IMR-90 (cell line): ENCODE measurements at regions not wholly inside any gene's neighbourhood (a gene's known extent, or its start where the extent isn't known, plus 50 kb on each side); places are given as distances from the start of the nearest gene placed in this dataset.

Experiments
- ATAC-seq: fragments of 200-7000 bp; cut with Tn5 transposase; 2 replicates; pipeline ENCODE4 v1.9.1; 2020; ENCODE audit warnings: low read depth, mild to moderate bottlenecking, moderate library complexity
- BruUV-seq: library from RNA; stranded (reverse); fragments of 400-500 nt; replicated peaks from 2 replicates; lab custom pipeline; 2021; lab: Mats Ljungman, UMichigan
- CTCF ChIA-PET: fragments of 300-600 bp; formaldehyde crosslinking; extraction: SDS; loops from one replicate; lab custom pipeline; 2021; ENCODE audit warnings: antibody characterized with exemption; lab: Yijun Ruan, JAX
- POLR2A ChIA-PET: fragments of 300-600 bp; sonication (Branson Sonifier 250); formaldehyde crosslinking; loops from one replicate; lab custom pipeline; 2022; ENCODE audit warnings: antibody characterized with exemption; ENCODE audit not compliant: unreplicated experiment; lab: Charles Lee
- DNase-seq: peaks from one replicate; pipeline ENCODE4 v3.0.0; 2013
- H2AFZ ChIP-seq: replicated peaks from 2 replicates; pipeline ENCODE3; 2013; ENCODE audit warnings: low read length, mild to moderate bottlenecking; ENCODE audit not compliant: poor library complexity
- H2AK5ac ChIP-seq: 2 replicates; pipeline ENCODE4 v1.6.1; 2013; ENCODE audit warnings: low read depth, low read length, inconsistent platforms
- H2AK9ac ChIP-seq: replicated peaks from 2 replicates; pipeline ENCODE3; 2013; ENCODE audit warnings: mild to moderate bottlenecking, low read depth, low read length, moderate library complexity; ENCODE audit not compliant: poor library complexity
- H2BK120ac ChIP-seq: 2 replicates; pipeline ENCODE4 v1.6.1; 2013; ENCODE audit warnings: low read depth, low read length, inconsistent platforms
- H2BK15ac ChIP-seq: 3 replicates; pipeline ENCODE4 v1.6.1; 2013; ENCODE audit warnings: low read depth, low read length, inconsistent platforms
- H2BK20ac ChIP-seq: 2 replicates; pipeline ENCODE4 v1.6.1; 2013; ENCODE audit warnings: low read depth, mild to moderate bottlenecking, inconsistent platforms, low read length, moderate library complexity
- H2BK5ac ChIP-seq: 2 replicates; pipeline ENCODE4 v1.6.1; 2013; ENCODE audit warnings: mild to moderate bottlenecking, low read depth, low read length, inconsistent platforms; ENCODE audit not compliant: poor library complexity, severe bottlenecking
- H3K14ac ChIP-seq: replicated peaks from 2 replicates; pipeline ENCODE4 v1.6.1; 2013; ENCODE audit warnings: low read depth, low read length, inconsistent platforms
- H3K18ac ChIP-seq: 2 replicates; pipeline ENCODE4 v1.6.1; 2013; ENCODE audit warnings: low read depth, low read length, control low read depth
- H3K23ac ChIP-seq: 2 replicates; pipeline ENCODE4 v1.6.1; 2013; ENCODE audit warnings: low read depth, low read length, inconsistent platforms
- H3K27ac ChIP-seq: 2 replicates; pipeline ENCODE4 v1.5.1; 2013; ENCODE audit warnings: mild to moderate bottlenecking, control low read depth, low read length; ENCODE audit not compliant: insufficient read depth
- H3K27me3 ChIP-seq: 2 replicates; pipeline ENCODE4 v1.6.1; 2013; ENCODE audit warnings: low read length; ENCODE audit not compliant: control insufficient read depth, insufficient read depth
- H3K36me3 ChIP-seq: 2 replicates; pipeline ENCODE4 v1.6.1; 2013; ENCODE audit warnings: low read length, mixed read lengths; ENCODE audit not compliant: control insufficient read depth, insufficient read depth
- H3K4ac ChIP-seq: 2 replicates; pipeline ENCODE4 v1.6.1; 2013; ENCODE audit warnings: low read depth, low read length, inconsistent platforms
- H3K4me1 ChIP-seq: 2 replicates; pipeline ENCODE4 v1.6.1; 2013; ENCODE audit warnings: low read length, mixed read lengths; ENCODE audit not compliant: control insufficient read depth, insufficient read depth
- H3K4me2 ChIP-seq: 2 replicates; pipeline ENCODE4 v1.6.1; 2013; ENCODE audit warnings: low read depth, mild to moderate bottlenecking, control low read depth, low read length, moderate library complexity
- H3K4me3 ChIP-seq: 2 replicates; pipeline ENCODE4 v1.5.1; 2013; ENCODE audit warnings: low read depth, mild to moderate bottlenecking, control low read depth, low read length, moderate library complexity; ENCODE audit not compliant: insufficient read depth
- H3K56ac ChIP-seq: 2 replicates; pipeline ENCODE4 v1.6.1; 2013; ENCODE audit warnings: low read length, inconsistent platforms; ENCODE audit not compliant: insufficient read depth; ENCODE audit errors: extremely low read depth
- H3K79me1 ChIP-seq, 2 experiments: 2 replicates each; pipeline ENCODE4 v1.6.1; 2013; ENCODE audit warnings: low read length in 2 of 2, inconsistent platforms in 1 of 2, low read depth in 1 of 2
- H3K9ac ChIP-seq: 2 replicates; pipeline ENCODE4 v1.6.1; 2013; ENCODE audit warnings: low read depth, low read length, control low read depth
- H3K9me1 ChIP-seq: 2 replicates; pipeline ENCODE4 v1.6.1; 2013; ENCODE audit warnings: low read length, inconsistent platforms; ENCODE audit not compliant: insufficient read depth
- H3K9me3 ChIP-seq: 2 replicates; pipeline ENCODE4 v1.6.1; 2013; ENCODE audit warnings: low read length; ENCODE audit not compliant: control insufficient read depth, insufficient read depth
- H4K20me1 ChIP-seq: 2 replicates; pipeline ENCODE4 v1.6.1; 2013; ENCODE audit warnings: low read length, inconsistent platforms; ENCODE audit not compliant: insufficient read depth
- H4K5ac ChIP-seq: 2 replicates; pipeline ENCODE4 v1.6.1; 2013; ENCODE audit warnings: mild to moderate bottlenecking, low read depth, low read length, control low read depth
- H4K8ac ChIP-seq, 2 experiments: 2 replicates each; pipeline ENCODE4 v1.6.1; 2013; ENCODE audit warnings: low read depth in 2 of 2, low read length in 2 of 2, control low read depth in 1 of 2, inconsistent platforms in 1 of 2
- H4K91ac ChIP-seq: 2 replicates; pipeline ENCODE4 v1.6.1; 2013; ENCODE audit warnings: low read depth, low read length, inconsistent platforms; ENCODE audit not compliant: insufficient read depth
- BHLHE40 ChIP-seq: fragments of 150-350 bp; IDR thresholded peaks from 2 replicates; pipeline ENCODE4 v1.6.1; 2016; ENCODE audit warnings: mild to moderate bottlenecking, low read depth, low read length
- CEBPB ChIP-seq: IDR thresholded peaks from 2 replicates; pipeline ENCODE4 v1.6.1; 2012; ENCODE audit warnings: low read depth, low read length, improper control_type of control experiment
- CHD1 ChIP-seq: IDR thresholded peaks from 2 replicates; pipeline ENCODE4 v1.6.1; 2012; ENCODE audit warnings: low read depth, low read length, improper control_type of control experiment
- CTCF ChIP-seq: conservative IDR thresholded peaks from 2 replicates; pipeline ENCODE4 v1.5.1; 2012; ENCODE audit warnings: mild to moderate bottlenecking, low read depth, low read length, improper control_type of control experiment
- FOS ChIP-seq: fragments of 150-350 bp; IDR thresholded peaks from 2 replicates; pipeline ENCODE4 v1.6.1; 2016; ENCODE audit warnings: low read depth, low read length
- MAFK ChIP-seq: IDR thresholded peaks from 2 replicates; pipeline ENCODE4 v1.6.1; 2012; ENCODE audit warnings: low read depth, low read length, improper control_type of control experiment
- MAZ ChIP-seq: IDR thresholded peaks from 2 replicates; pipeline ENCODE4 v1.6.1; 2012; ENCODE audit warnings: low read depth, mild to moderate bottlenecking, low read length, improper control_type of control experiment, moderate library complexity, borderline replicate concordance
- NFE2L2 ChIP-seq: fragments of 150-350 bp; IDR thresholded peaks from 2 replicates; pipeline ENCODE4 v1.6.1; 2016; ENCODE audit warnings: low read depth, mild to moderate bottlenecking, low read length
- POLR2A ChIP-seq: IDR thresholded peaks from 2 replicates; pipeline ENCODE4 v1.6.1; 2012; ENCODE audit warnings: mild to moderate bottlenecking, low read depth, low read length
- RAD21 ChIP-seq: IDR thresholded peaks from 2 replicates; pipeline ENCODE4 v1.6.1; 2012; ENCODE audit warnings: low read length, improper control_type of control experiment
- RCOR1 ChIP-seq: IDR thresholded peaks from 2 replicates; pipeline ENCODE4 v1.6.1; 2012; ENCODE audit warnings: mild to moderate bottlenecking, low read length, improper control_type of control experiment; ENCODE audit not compliant: insufficient replicate concordance
- RFX5 ChIP-seq: IDR thresholded peaks from 2 replicates; pipeline ENCODE4 v1.8.0; 2012; ENCODE audit warnings: low read depth, mild to moderate bottlenecking, low read length, moderate library complexity
- SMC3 ChIP-seq: fragments of 150-350 bp; IDR thresholded peaks from 2 replicates; pipeline ENCODE4 v1.6.1; 2016; ENCODE audit warnings: low read depth, mild to moderate bottlenecking, antibody characterized with exemption, low read length, moderate library complexity
- USF2 ChIP-seq: fragments of 150-350 bp; IDR thresholded peaks from 2 replicates; pipeline ENCODE4 v1.6.1; 2017; ENCODE audit warnings: mild to moderate bottlenecking, antibody characterized with exemption, low read length, low read depth
- WGBS, 2 experiments: methylation state at CpG; one replicate each; pipeline versions ENCODE4 v1.1.5 to v1.1.7; 2013; ENCODE audit warnings: missing lambda C conversion rate in 2 of 2; ENCODE audit not compliant: insufficient read length in 1 of 2; ENCODE audit errors: extremely low coverage in 2 of 2; 5-methylcytosine and 5-hydroxymethylcytosine counted together
- dilution Hi-C: fragments of 300-500 bp; cut with HindIII; formaldehyde crosslinking; loops from one replicate; pipeline ENCODE4 v1.14.3; 2018; ENCODE audit warnings: low sequenced_read_pairs; ENCODE audit not compliant: unreplicated experiment
- in situ Hi-C: fragments of 300-500 bp; cut with MboI; formaldehyde crosslinking; loops from 3 replicates; pipeline ENCODE4 v1.14.3; 2019; ENCODE audit warnings: low sequenced_read_pairs, inconsistent platforms, mixed read lengths
- intact Hi-C: fragments of 100-400 bp; cut with micrococcal nuclease; formaldehyde crosslinking; loops from 2 replicates; pipeline ENCODE4 v1.10.0; 2022
- TF ChIP-seq, protein P1 (sequence below): fragments of 150-350 bp; IDR thresholded peaks from 2 replicates; pipeline ENCODE4 v1.6.1; 2016; ENCODE audit warnings: low read depth, mild to moderate bottlenecking, low read length, moderate library complexity, borderline replicate concordance

DNA sequence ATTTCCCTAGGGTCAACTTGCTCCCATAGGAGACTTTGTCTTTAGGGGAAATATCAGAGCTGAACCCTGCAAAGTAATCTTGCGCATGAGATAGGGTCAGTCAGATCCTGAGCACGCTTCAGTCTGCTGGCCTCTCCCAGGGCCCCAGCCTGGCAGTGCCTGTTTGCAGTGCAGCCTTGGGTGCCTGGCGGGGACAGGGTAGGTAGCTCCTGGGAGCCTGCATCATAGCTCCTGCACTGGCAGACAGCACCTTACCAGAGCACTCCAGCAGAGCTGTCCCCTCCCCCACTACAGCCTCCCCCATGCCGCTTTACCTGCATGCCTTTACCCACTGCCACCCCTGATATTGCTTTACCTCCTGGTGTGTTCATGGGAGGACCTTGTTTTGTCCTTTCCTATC is 237.3 kb downstream of the CCDC59 start:
- Histone ChIP-seq H2BK20ac (no peak overlapping the region), H3K23ac (no peak overlapping the region), H2BK15ac (no peak overlapping the region), H3K4me3 (no peak overlapping the region), H2AK9ac (no peak overlapping the region), H3K36me3 (no peaks in the 10 kb centered on the region), H3K9me1 (no peaks in the 10 kb centered on the region), H4K5ac (no peak overlapping the region), H3K9ac (no peak overlapping the region), H2BK120ac (no peak overlapping the region), H3K14ac (no peak overlapping the region), H3K27me3 (no peaks in the 10 kb centered on the region), H2AK5ac (no peak overlapping the region), H3K4me1 (no peaks in the 10 kb centered on the region), H3K4me2 (no peak overlapping the region), H3K18ac (no peak overlapping the region), H3K4ac (no peak overlapping the region), H4K8ac (no peak overlapping the region), H3K56ac (no peak overlapping the region), H4K20me1 (no peaks in the 10 kb centered on the region), H3K79me1 (no peaks in the 10 kb centered on the region), H3K27ac (no peak overlapping the region), H2AFZ (no peak overlapping the region), H2BK5ac (no peak overlapping the region), H3K9me3 (peaks cover 13% of the 10 kb centered on the region), H4K91ac (no peak overlapping the region)
- intact Hi-C loops (no loop called here), in situ Hi-C loops (no loop called here), dilution Hi-C loops (no loop called here)
- no CpG with 5 or more reads among the region's 4 CpGs for WGBS, 2 experiments
- ChIA-PET CTCF (no interaction called here), POLR2A (no interaction called here)
- no TSS peak for BruUV-seq
- TF ChIP-seq CTCF (no peak), SMC3 (no peak), CHD1 (no peak), MAFK (no peak), FOS (no peak), NFE2L2 (no peak), MAZ (no peak), USF2 (no peak), CEBPB (no peak), BHLHE40 (no peak), RCOR1 (no peak), RAD21 (no peak), POLR2A (no peak), RFX5 (no peak)
- TF ChIP-seq, protein P1, sequence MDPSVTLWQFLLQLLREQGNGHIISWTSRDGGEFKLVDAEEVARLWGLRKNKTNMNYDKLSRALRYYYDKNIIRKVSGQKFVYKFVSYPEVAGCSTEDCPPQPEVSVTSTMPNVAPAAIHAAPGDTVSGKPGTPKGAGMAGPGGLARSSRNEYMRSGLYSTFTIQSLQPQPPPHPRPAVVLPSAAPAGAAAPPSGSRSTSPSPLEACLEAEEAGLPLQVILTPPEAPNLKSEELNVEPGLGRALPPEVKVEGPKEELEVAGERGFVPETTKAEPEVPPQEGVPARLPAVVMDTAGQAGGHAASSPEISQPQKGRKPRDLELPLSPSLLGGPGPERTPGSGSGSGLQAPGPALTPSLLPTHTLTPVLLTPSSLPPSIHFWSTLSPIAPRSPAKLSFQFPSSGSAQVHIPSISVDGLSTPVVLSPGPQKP = no peak
- DNase-seq (no peak), ATAC-seq (no peak)
